ENCODE measurements at regions not wholly inside any gene's neighbourhood (a gene's known extent, or its start where the extent isn't known, plus 50 kb on each side); places are given as distances from the start of the nearest gene placed in this dataset.
"Not testable (repeated sequence)": the region's sequence is repeated elsewhere in the genome, so short reads cannot be mapped to it uniquely, and the experiment has no call there.

DNA sequence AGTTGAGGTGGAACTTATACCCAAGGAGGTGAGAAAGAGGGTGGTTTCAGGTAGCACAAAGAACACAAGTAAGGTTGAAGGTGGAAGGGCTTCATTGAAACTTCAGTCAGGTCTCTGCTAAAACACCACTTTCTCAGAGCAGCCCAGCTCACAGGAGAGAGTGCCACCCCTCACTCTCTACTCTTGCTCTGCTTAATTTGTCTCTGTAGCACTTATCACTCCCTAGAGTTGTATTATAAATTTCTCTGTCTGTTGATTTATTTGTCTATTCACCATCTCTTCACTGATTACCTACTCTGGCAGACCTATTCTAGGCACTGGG, 353.8 kb upstream of the CNR1 start:
- H3K4me1 Mint-ChIP-seq (ENCODE audit: low read depth): no peaks in the 10 kb centered on the region
- no peak overlapping the region for H3K27ac Mint-ChIP-seq
- no peaks in the 10 kb centered on the region for H3K27me3 Mint-ChIP-seq
- H3K4me3 Mint-ChIP-seq: no peak overlapping the region
- H3K9me3 Mint-ChIP-seq: no peaks in the 10 kb centered on the region
- intact Hi-C loops (cut with micrococcal nuclease): no loop called here
- H3K36me3 Mint-ChIP-seq (ENCODE audit: low read depth): no peaks in the 10 kb centered on the region

DNA sequence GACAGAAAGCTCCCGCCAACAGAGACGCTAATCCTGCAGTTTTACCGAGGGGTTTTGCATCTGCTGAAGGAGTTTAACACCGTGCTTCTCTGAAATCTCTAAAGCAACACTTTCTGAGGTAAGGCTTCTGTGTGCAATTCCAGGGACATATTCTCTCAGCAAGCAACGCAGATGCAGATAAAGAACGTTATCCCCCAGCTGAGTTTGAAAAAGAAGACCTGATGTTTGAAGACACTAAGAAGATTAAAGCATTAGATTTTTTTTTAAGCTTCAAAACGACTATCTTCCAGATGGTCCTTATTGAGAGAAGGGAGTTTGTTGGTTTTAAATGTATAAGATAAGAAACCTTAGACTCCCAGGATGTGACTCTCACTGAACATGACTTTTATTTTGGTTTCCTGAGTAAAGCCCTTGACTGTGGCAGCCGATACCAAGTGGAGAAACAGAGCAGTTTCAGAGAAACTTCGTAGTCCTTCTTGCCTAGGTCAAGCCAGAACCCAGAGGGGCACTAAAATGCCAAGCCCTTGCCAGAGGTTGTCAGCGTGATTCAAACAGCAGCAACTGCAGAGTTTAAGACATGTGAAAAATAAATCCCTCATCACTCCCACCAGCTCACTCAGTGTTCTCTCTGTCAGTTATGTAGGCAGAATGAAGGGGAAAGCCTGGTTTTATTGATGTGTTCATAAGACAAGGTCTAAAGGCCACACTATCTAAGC, 353.3 kb upstream of the CNR1 start:
- no peaks in the 10 kb centered on the region for H3K27me3 Mint-ChIP-seq
- intact Hi-C loops (cut with micrococcal nuclease): no loop called here
- H3K4me1 Mint-ChIP-seq (ENCODE audit: low read depth): no peaks in the 10 kb centered on the region
- H3K27ac Mint-ChIP-seq: no peak overlapping the region
- no peaks in the 10 kb centered on the region for H3K9me3 Mint-ChIP-seq
- H3K36me3 Mint-ChIP-seq (ENCODE audit: low read depth): no peaks in the 10 kb centered on the region
- H3K4me3 Mint-ChIP-seq: no peak overlapping the region

DNA sequence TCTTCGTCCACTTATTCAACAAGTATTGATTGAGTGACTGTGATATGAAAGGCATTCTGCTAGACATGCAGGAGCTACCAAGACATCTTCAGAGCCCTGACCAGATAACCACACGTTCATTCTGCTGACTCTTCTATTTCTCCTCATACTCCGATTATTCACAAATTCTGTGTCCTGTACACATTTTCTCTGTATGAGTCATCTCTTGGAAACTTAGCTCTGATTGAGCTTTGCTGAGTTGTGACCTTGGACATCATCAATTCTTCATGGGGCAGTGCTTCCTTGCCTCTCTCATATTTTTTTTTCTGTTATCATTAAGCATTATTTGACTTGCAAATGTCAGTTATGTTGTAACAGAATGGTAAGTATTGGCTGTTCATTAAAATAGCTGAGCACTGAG, 351.6 kb upstream of the CNR1 start:
- intact Hi-C loops (cut with micrococcal nuclease): no loop called here
- no peaks in the 10 kb centered on the region for H3K27me3 Mint-ChIP-seq

DNA sequence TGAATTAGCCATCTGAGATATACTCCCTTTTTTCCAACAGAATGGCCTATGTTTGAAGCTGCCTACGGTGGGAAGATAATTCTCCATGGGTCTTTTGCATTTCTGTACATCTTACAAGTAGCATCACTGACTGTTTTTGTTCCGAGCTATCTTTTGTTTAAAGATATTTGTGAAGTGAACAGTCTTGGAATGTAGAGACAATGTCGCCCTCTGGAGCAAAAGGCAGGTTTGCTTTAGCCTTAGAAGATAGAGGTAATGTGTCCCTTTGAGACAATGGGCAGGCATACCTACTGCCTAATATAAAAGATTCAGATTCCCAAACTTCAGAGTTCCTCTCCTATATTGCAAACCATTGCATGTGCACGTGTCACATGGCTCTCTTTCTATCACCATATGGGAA, 347.8 kb upstream of the CNR1 start:
- Mint-ChIP-seq H3K4me1 (ENCODE audit: low read depth) (no peaks in the 10 kb centered on the region), H3K27ac (no peak overlapping the region), H3K9me3 (peaks cover 10% of the 10 kb centered on the region), H3K27me3 (no peaks in the 10 kb centered on the region), H3K4me3 (no peak overlapping the region), H3K36me3 (ENCODE audit: low read depth) (no peaks in the 10 kb centered on the region)
- intact Hi-C loops (cut with micrococcal nuclease): no loop called here

More for the DNA sequence above, 351.6 kb upstream of the CNR1 start:
- Mint-ChIP-seq H3K4me3 (no peak overlapping the region), H3K9me3 (no peaks in the 10 kb centered on the region), H3K27ac (no peak overlapping the region), H3K4me1 (ENCODE audit: low read depth) (no peaks in the 10 kb centered on the region), H3K36me3 (ENCODE audit: low read depth) (no peaks in the 10 kb centered on the region)

DNA sequence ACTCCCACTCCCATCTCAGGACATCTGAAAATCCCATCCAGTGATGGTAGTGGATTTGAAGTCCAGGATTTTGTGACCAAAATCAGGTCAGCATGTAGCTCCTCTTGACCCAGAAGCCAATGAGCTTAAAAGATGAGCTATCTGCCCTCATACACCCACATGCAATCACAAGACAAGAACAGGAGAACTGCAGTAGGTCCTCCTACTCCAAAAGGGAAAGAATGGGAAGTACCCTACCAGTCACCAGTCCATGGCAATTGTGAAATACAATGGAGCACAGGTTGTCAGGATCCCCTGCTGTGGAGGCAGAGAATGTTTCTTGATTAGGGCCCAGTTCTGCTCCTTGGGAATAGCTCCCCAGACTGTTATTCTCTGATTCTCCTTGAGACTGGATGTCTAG, 347.3 kb upstream of the CNR1 start:
- Mint-ChIP-seq H3K4me3 (no peak overlapping the region), H3K27ac (no peak overlapping the region), H3K4me1 (ENCODE audit: low read depth) (no peaks in the 10 kb centered on the region), H3K27me3 (no peaks in the 10 kb centered on the region), H3K9me3 (peaks cover 10% of the 10 kb centered on the region), H3K36me3 (ENCODE audit: low read depth) (no peaks in the 10 kb centered on the region)
- intact Hi-C loops (cut with micrococcal nuclease): no loop called here

GRCh38 chr6:88512951-88513350, 346.8 kb upstream of the CNR1 start:
- no peaks in the 10 kb centered on the region for H3K27me3 Mint-ChIP-seq
- H3K4me3 Mint-ChIP-seq: no peak overlapping the region
- peaks cover 10% of the 10 kb centered on the region for H3K9me3 Mint-ChIP-seq
- no peaks in the 10 kb centered on the region for H3K36me3 Mint-ChIP-seq (ENCODE audit: low read depth)
- intact Hi-C loops (cut with micrococcal nuclease): no loop called here
- H3K4me1 Mint-ChIP-seq (ENCODE audit: low read depth): no peaks in the 10 kb centered on the region
- no peak overlapping the region for H3K27ac Mint-ChIP-seq

- no peak overlapping the region for H3K4me3 Mint-ChIP-seq
- H3K9me3 Mint-ChIP-seq: peaks cover 33% of the 10 kb centered on the region
- H3K4me1 Mint-ChIP-seq (ENCODE audit: low read depth): no peaks in the 10 kb centered on the region
- H3K36me3 Mint-ChIP-seq (ENCODE audit: low read depth): no peaks in the 10 kb centered on the region
- H3K27me3 Mint-ChIP-seq: no peaks in the 10 kb centered on the region
- no peak overlapping the region for H3K27ac Mint-ChIP-seq
- intact Hi-C loops (cut with micrococcal nuclease): no loop called here
Measured at GRCh38 chr6:88502391-88502790, 336.2 kb upstream of the CNR1 start.

GRCh38 chr6:88499845-88500699, 333.9 kb upstream of the CNR1 start:
- no peaks in the 10 kb centered on the region for H3K4me1 Mint-ChIP-seq (ENCODE audit: low read depth)
- H3K4me3 Mint-ChIP-seq: no peak overlapping the region
- peaks cover 14% of the 10 kb centered on the region for H3K9me3 Mint-ChIP-seq
- no peaks in the 10 kb centered on the region for H3K27me3 Mint-ChIP-seq
- H3K36me3 Mint-ChIP-seq (ENCODE audit: low read depth): no peaks in the 10 kb centered on the region
- intact Hi-C loops (cut with micrococcal nuclease): no loop called here
- no peak overlapping the region for H3K27ac Mint-ChIP-seq

GRCh38 chr6:88499436-88499835, 333.3 kb upstream of the CNR1 start:
- Mint-ChIP-seq H3K9me3 (peaks cover 12% of the 10 kb centered on the region), H3K27ac (no peak overlapping the region), H3K27me3 (no peaks in the 10 kb centered on the region), H3K36me3 (ENCODE audit: low read depth) (no peaks in the 10 kb centered on the region), H3K4me1 (ENCODE audit: low read depth) (peaks cover 4% of the 10 kb centered on the region), H3K4me3 (no peak overlapping the region)
- intact Hi-C loops (cut with micrococcal nuclease): no loop called here

- intact Hi-C loops (cut with micrococcal nuclease); H3K4me1 Mint-ChIP-seq (ENCODE audit: low read depth); H3K27me3 Mint-ChIP-seq; H3K27ac Mint-ChIP-seq; H3K4me3 Mint-ChIP-seq; H3K36me3 Mint-ChIP-seq (ENCODE audit: low read depth): not testable (repeated sequence)
- H3K9me3 Mint-ChIP-seq: peaks cover 12% of the 10 kb centered on the region
Measured at GRCh38 chr6:88497403-88497802, 331.3 kb upstream of the CNR1 start.

DNA sequence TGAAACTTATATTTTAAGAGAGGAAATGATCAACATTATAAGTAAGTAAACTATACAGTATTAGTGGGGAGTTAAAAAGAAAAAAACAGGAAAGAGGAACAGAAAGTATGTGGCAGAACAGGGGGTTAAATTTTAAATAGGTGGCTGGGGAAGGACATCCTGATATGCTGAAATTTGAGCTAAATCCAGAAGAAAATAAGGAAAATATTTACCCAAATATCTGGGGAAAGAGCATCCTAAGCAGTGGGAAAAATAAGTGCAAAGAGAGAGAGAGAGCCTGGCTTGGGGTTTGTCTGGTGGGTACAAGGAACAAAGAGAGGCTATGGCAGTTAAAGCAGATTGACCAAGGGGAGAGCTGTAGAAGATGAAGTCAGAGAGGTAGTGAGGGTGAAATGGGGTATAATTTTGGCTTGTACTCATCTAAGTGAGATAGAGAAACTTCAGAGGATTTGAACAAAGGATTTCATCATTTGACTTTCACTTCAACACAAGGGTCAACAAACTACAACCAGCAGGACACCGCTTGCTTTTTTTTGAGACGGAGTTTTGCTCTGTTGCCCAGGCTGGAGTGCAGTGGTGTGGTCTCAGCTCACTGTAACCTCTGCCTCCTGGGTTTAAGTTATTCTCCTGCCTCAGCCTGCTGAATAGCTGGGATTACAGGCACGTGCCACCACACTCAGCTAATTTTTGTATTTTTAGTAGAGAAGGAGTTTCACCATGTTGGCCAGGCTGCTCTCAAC, 328.4 kb upstream of the CNR1 start:
- H3K4me1 Mint-ChIP-seq (ENCODE audit: low read depth): peaks cover 14% of the 10 kb centered on the region
- H3K27ac Mint-ChIP-seq: no peak overlapping the region
- no peaks in the 10 kb centered on the region for H3K27me3 Mint-ChIP-seq
- intact Hi-C loops (cut with micrococcal nuclease): no loop called here
- H3K36me3 Mint-ChIP-seq (ENCODE audit: low read depth): no peaks in the 10 kb centered on the region
- H3K4me3 Mint-ChIP-seq: no peak overlapping the region
- peaks cover 12% of the 10 kb centered on the region for H3K9me3 Mint-ChIP-seq

- Mint-ChIP-seq H3K4me3 (no peak overlapping the region), H3K27ac (no peak overlapping the region), H3K9me3 (peaks cover 12% of the 10 kb centered on the region), H3K36me3 (ENCODE audit: low read depth) (no peaks in the 10 kb centered on the region), H3K27me3 (no peaks in the 10 kb centered on the region), H3K4me1 (ENCODE audit: low read depth) (peaks cover 14% of the 10 kb centered on the region)
- intact Hi-C loops (cut with micrococcal nuclease): no loop called here
Measured at GRCh38 chr6:88493717-88494116, 327.6 kb upstream of the CNR1 start.

- Mint-ChIP-seq H3K27me3 (no peaks in the 10 kb centered on the region), H3K4me1 (ENCODE audit: low read depth) (peaks cover 14% of the 10 kb centered on the region), H3K36me3 (ENCODE audit: low read depth) (no peaks in the 10 kb centered on the region), H3K4me3 (no peak overlapping the region), H3K9me3 (peaks cover 6% of the 10 kb centered on the region), H3K27ac (no peak overlapping the region)
- intact Hi-C loops (cut with micrococcal nuclease): no loop called here
Measured at GRCh38 chr6:88492824-88493223, 326.7 kb upstream of the CNR1 start.

DNA sequence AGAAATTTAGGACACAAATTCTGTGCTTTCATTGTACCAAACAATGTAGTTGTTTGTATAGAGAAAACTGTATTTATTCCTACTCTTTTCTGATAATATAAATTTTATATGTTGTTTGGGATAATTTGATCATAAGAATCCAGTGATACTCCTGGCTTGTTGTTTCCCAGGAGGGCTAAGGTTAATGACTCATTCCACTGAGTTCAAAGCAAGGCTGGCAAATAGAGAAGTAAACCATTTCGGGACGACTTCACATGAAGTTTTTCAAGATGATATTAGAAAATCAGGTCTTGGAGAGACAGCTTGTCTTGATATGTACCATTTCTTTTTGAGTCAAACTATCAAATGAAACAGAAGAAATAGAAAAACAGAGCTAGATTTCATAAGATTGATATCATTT, 326.1 kb upstream of the CNR1 start:
- Mint-ChIP-seq H3K36me3 (ENCODE audit: low read depth) (no peaks in the 10 kb centered on the region), H3K9me3 (peaks cover under 1% of the 10 kb centered on the region), H3K27me3 (no peaks in the 10 kb centered on the region), H3K27ac (no peak overlapping the region), H3K4me3 (no peak overlapping the region), H3K4me1 (ENCODE audit: low read depth) (peaks cover 14% of the 10 kb centered on the region)
- intact Hi-C loops (cut with micrococcal nuclease): no loop called here
